IPS-NIHi7 (cell line): ENCODE measurements at regions not wholly inside any gene's neighbourhood (a gene's known extent, or its start where the extent isn't known, plus 50 kb on each side); places are given as distances from the start of the nearest gene placed in this dataset.
"Not testable (repeated sequence)": the region's sequence is repeated elsewhere in the genome, so short reads cannot be mapped to it uniquely, and the experiment has no call there.

ENCODE experiments used
- DNase-seq: peaks from one replicate; pipeline ENCODE4 v3.0.0; 2012; ENCODE audit warnings: mixed read lengths; ENCODE audit errors: extremely low spot score

DNA sequence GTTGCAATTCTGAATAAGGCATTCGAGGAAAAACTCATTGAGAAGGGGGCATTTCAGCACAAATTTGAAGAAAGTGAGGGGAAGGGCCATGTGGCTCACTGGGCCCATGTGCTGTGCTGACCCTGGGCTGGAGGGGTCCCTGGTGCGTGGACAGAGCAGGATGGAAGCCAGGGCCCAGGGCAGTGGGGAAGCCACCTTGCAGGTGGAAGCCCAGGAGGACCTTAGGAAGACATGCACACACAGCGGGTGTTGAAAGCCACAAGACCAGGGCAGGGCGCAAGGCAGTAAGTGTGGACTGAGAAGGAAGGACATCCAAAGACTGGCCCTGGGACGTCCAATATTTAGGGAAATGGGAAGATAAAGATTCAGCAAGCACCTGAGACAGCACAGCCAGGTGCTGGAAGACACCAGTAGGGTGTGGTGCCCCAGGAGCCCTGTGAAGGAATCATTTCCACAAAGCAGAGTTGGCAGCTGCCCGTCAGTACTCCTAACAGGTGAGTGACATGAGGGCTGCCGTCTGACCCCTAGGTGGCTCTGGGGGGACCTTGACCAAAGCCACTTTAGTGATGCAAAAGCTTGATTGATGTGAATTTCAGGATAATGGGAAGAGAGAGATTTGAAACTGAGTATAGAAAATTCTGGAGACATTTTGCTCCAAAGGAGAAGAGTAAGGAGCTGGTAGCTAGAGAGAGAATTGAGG is 254.4 kb upstream of the EXOC2 start:
- no peak for DNase-seq

DNA sequence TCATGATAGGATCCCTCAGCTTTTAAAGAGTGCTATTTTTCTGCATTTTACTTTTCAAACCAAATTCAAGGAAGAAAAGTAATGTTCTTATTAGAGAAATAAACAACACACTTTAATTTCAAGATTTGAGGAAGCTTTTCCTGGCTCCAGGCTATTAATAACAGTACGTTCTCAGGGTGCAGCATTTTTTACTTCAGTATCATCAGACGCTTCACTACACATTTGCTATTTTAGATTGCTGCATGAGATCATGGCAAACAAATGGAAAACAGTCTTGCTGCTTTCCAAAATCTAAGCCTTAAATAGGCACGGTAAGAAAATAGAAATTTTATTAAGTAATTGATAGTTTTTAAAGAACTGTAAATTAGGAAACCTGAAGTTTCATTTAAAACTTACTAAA is 253.6 kb upstream of the EXOC2 start:
- no peak for DNase-seq

DNA sequence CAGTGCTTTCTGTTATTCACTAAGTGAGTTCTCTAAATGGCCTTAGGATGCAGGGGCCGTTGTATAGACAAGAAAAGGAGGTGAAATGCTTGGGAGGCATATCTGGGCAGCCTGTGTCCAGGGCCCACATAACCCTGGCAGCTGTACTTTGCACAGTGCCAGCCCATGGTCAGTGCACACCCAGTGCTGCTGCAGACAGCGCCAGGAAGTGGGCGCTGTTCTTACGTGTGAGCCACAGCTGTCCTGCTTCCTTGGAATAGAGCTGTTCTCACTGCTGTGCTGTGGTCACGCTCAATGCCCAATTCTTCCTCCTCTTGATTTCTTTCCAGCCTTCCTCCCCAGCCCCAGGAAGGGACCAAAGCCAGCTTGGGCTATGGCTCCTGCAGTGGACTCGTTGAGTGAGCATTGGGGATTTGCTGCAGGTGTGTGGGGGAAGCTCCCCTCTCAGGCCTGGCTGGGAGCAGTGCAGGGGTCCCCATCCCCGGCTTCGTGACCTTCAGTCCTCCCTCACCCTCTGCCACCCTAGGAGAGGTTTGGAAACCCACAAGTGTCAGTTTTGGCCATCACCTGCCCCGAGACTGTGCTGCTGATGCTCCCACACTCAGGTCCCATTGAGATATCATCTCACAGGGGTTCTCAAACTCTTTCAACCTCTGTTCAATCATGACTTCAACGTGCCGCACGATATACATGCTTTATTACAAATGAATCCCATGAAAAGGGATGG is 246.8 kb upstream of the EXOC2 start:
- no peak for DNase-seq

DNA sequence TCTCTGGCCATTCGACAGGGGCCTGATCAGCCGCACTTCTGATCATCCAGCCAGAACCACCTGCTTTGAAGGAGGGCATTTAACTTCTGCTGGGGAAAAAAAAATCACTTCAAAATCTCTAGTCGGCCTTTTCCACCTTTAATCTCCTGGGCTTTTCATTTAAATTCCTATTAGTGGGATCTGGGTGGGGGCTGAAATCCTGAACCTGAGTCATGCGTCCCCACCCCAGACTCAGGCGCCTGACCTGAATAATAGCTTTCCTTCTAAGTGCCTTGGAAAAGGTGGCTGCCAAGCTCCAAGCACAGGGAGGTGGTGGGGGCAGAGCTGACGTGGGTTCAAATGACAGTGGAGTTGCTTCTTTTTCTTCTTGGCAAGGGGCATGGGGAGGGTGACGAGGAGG is 246.0 kb upstream of the EXOC2 start:
- no peak for DNase-seq

DNA sequence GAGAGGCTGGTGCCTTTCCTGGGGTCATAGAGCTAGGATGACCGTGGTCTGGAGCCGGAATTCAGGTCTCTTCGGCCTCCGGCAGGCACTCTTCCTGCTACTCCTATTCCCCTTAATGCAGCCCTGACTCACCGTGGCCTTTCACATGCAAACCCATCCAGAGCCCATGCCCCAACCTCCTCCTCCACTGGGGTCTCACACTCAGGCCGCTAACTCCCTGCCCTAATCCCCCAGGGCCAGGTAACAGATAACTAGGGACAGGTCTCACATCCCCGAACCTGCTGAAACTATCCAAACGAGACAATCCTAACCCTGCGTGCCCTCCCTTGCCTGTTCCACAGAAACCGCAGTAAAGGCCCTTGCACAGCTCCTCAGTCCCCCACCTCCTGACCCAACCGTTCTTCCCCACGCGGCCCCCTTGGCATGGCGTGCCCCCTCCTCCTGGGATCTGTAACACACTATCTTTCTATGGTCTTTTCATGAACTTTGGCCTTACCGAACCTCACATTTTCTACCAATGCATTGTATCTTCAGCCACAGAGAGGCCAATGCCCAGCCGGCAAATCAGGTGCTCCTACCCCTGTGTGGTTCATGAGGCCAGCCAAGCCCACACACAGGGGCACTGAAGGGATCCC is 245.4 kb upstream of the EXOC2 start:
- DNase-seq = peak; percentile 65

DNA sequence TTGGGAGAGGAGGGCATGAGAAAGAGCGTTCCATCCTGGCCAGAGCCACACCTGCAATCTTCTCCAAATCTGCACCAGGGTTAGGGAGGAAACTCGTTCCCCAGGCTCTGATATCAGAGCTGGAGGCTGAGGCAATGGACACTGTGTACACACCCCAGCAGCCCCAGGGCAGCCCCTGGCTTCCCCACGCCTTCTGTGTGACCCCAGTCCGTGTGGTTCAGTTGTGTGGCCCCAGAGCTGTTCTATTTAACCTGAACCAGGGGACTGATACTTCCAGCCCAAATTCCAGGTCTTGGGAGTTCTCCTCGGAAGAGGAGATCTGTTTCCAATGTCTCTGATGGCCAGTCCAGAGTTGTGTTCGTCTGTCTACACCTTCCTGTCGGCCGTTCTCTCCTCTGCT is 242.6 kb upstream of the EXOC2 start:
- no peak for DNase-seq

DNA sequence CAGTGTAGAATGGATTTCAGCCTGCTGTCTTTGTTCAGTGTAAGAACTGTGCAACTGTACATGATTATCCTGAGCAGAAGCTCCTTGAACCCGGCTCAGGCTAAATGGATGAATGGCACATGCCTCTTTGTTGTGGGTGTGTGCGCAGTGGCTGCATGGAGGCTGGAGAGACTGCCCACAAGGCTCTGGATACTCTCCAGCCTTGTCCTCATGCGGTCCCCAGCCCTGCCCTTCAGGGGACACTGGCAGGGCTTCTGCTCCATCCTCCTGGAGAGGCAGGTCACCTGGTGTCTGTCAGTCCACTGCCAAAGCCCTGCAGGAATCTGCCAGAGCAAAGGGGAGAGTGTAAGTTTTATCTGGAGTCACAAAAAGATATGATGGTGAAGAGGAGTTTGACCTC is 241.7 kb upstream of the EXOC2 start:
- DNase-seq = no peak

DNA sequence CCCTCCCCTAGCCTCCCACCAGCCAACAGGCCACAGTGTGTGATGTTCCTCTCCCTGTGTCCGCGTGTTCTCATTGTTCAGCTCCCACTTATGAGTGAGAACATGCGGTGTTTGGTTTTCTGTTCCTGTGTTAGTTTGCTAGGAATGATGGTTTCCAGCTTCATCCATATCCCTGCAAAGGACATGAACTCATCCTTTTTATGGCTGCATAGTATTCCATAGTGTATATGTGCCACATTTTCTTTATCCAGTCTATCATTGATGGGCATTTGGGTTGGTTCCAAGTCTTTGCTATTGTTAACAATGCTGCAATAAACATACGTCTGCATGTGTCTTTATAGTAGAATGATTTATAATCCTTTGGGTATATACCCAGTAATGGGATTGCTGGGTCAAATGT is 239.0 kb upstream of the EXOC2 start:
- not testable (repeated sequence) for DNase-seq

DNA sequence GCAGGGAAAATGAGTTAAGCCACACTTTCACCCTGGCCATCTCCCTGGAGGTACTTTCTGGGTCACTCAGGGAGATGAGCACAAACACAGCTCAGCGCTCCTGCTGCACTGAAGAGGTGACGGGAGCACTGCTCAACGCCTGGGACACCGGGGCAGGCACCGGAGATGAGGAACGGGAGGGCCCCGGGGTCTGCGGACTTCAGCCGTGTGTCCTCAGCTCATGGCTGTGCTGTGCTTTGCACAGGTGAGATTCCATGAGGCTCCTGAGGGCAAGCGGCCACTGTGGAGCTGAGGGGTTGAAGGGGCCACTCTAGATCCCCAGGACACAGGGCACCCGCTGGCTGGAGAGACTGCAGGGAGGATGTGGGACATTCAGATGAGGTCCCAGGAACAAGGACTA is 234.2 kb upstream of the EXOC2 start:
- no peak for DNase-seq

DNA sequence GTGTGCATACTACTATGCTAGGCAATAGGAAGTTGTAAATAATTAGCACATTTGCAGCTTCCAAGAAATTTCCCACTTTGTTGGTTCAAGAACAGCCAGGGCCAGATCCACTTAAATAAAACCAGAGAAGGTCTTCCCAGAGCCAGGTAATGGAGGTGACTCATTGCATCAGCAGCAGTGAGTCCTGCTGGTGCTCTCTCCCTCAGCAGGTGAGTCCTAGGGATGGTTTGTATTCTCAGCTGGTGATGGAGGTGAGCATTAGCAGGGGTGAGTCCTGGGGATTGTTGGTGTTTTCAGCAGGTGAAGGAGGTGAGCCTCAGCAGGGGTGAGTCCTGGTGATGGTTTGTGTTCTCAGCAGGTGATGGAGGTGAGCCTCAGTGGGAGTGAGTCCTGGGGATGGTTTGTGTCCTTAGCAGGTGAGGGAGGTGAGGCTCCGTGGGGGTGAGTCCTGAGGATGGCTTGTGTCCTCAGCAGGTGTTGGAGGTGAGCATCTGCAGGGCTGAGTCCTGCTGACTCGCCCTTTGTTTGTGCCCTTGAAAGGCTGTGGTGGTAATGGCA is 232.8 kb upstream of the EXOC2 start:
- no peak for DNase-seq

DNA sequence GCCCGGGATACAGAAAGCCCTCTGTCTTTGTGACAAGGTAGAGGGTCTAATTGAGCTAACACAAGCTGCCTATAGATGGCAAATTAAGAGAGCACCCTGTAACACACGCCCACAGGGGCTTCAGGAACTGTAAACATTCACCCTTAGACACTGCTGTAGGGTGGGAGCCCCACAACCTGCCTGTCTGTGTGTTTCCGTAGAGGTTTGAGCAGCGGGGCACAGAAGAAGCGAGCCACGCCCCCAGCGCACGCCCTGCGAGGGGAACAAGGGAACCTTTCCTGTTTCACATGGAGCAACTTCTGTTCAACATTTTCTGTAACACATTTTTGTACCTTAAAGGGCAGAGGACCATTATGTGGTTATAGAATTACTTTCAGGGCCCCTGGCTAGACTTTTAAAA is 231.7 kb upstream of the EXOC2 start:
- no peak for DNase-seq

DNA sequence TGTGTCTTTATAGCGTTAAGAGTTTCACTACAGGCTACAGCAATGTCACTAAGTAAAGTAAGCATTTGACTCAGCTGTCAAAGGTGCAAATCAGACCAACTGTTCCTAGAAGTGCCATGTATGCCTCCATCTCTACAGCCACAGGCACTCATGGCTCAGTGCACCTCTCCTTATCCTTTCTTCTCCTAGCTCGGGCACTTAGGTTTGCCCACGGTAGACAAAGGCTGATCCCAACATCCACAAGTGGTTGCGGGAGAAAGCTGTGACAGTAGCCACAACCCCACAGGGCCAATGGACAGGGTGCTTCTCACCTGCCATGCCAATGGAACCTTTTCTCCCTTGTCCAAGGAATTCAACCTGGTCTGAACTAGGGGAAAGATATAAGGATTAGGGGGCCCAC is 228.5 kb upstream of the EXOC2 start:
- DNase-seq = no peak

DNA sequence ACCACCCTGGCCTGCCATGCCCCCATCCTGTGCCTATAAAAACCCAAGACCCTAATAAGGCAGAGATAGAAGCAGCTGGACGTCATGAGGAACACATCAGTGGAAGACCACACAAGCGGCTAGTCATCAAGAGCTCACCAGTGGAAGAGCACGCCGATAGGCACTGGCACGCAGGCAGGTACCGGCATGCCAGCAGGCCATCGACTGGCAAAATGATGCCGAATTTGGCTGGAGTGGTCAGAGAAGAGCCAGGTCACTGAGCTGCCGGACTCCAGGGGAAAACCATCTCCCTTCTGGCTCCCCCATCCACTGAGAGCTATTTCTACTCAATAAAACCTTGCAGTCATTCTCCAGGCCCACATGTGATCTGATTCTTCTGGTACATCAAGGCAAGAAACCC is 227.6 kb upstream of the EXOC2 start:
- no peak for DNase-seq

DNA sequence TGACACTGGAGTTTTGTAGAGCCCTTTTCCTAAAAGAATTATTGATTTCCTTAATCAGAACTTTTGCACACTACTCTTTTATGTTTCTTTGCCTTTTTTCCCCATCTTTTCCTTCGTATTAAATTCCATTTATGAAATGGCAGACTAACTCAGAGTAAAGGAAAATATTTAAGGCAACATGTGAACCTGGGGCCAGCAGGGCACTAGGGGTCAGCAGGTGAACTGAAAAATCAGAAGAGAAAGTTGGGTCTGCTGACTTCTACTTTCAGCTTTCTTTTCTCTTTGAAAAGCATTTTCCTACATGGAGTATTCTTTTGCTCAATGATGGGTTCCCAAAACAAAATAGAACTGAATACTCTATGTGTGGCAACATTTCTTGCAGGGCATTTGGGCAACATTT is 226.6 kb upstream of the EXOC2 start:
- DNase-seq = no peak

DNA sequence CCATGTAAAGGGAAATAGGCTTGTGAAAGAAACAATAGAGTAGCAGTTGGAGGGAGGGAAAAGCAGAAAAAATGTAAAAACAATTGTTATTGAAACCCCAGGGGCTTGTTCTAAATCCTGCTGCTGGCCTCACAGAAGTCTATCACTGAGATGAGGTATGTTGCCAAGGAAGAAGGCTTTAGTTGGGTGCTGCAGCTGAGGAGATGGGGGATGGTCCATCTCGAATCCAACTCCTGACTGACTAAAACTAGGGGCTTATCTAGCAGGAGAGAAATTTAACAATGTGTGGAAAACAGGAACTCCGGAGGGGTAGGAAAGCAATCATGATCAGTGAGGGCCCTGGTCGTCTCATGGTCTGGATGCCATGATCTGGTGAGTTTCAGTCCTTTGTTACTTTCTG is 225.0 kb upstream of the EXOC2 start:
- DNase-seq = no peak

DNA sequence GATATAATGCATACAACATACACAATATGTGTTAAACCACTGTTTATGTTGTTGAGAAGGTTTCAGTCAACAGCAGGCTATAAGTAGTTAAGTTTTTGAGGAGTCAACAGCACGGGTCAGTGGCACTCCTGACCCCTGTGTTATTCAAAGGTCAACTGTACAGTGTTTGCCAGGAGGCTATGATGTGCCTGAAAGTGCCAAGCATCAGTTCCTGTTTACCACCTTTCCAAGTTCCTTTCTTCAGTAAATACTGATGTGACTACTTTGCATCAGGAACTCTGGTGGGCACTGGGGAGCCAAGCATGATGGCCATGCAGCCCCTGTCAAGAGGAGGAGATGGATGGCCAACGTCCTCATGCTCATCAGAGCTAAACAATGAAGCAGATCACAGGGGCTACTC is 224.4 kb upstream of the EXOC2 start:
- no peak for DNase-seq

DNA sequence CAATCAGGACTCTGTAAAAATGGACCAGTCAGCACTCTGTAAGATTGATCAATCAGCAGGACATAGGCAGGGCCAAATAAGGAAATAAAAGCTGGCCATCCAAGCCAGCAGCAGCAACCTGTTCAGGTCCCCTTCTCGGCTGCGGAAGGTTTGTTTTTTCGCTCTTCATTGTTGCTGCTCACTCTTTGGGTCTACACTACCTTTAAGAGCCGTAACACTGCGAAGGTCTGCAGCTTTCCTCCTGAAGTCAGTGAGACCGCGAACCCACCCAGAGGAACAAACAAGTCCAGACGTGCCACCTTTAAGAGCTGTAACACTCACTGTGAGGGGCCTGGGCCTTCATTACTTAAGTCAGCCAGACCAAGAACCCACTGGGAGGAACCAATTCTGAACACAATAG is 223.2 kb upstream of the EXOC2 start:
- no peak for DNase-seq

DNA sequence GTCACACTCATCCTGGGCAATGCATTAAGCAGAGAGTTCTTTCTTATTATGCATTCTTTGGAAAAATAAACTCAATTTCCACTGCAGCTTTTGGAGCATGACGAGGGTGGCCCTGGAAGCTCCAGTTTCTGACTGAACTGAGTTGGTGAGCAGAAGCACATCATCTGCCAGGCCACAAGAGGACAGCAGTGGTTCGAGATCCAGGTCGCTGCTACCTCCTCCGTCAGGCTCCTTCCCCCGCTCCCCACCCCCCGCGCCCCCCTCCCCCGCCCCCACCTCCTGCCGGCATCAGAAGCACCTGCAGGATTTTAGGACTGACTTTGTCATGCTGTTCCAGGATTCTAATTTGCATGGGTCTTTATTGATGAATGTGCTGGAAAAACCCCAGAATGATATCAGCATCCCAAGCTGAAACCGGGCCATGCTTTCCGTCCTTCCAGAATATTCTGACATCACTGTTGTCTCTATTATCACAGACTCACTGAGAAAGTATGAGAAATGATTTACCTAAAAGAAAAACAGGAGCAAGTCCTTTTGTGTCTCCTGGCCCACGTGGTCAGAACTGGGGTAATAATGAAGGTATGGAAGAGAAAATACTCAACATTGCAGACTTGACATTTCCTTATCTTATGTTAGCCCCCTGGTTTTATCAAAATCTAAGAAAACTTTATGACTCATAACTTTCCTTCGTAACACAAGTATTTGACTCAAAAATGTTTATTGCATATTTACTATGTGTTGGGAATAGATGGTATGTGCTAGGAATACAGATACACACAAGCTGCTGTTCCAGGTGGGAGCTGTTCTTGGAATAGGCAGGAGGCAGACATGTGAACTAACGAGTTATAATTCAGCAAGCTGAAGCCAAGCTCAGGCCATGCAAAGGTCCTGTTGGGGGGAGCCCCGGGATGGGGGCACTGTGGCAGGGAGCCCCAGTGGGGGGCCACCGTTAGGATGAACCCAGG is 220.2 kb upstream of the EXOC2 start:
- peak; percentile 86 for DNase-seq

DNA sequence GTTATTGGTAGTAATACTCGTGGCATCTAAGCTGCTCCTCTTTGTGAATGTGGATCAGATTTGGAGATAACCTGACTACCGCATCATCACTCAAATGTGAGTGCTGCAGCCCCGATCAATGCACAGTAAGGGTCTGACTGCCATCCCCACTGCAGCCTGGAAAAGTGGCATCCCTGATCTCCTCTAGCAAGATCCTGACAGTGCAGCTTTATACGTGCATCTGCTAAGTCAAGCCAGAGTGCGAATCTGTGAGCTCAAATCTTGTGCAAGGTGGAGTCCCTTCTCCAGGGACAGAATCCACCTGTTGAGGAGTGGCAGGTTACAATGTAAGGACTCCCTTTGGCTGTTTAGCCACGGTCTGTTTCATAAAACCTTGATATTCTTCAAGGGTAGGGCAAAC is 215.0 kb upstream of the EXOC2 start:
- DNase-seq = no peak

DNA sequence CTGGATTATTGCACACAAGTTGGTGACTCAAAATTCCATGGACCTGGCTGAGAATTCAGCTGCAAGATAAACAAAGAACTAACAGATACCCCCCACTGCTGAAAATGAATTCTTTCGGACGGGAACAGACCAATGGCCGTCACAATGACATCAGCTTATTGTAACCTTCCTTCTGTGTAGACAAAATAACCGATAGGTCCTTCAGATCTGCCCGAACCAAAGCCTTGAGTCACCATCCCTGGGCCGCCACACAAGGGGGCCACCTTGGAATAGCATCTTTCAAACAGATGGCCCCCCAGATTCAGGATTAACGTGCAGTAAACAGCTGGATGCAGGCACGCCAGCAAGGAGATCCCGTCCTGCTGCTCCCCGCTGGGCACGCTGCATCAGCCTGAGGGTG is 214.0 kb upstream of the EXOC2 start:
- DNase-seq = no peak

DNA sequence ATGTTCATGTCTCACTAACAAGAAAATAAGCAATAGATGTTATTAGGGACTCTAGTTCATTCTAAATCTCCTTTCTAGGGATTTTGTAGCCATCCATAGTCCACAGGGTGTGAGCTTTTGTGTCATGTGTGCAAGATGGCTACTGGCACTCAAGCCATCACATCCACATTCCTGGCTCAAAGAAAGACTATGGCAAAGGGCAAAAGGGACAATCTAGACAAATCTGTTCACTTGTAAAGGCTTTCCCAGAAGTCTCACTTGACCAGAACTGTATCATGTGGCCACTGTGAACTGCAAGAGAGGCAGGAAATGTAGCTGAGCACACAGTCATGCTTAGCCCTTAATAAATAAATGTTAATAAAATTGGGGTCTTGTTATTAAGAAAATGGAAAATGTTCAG is 212.6 kb upstream of the EXOC2 start:
- no peak for DNase-seq

DNA sequence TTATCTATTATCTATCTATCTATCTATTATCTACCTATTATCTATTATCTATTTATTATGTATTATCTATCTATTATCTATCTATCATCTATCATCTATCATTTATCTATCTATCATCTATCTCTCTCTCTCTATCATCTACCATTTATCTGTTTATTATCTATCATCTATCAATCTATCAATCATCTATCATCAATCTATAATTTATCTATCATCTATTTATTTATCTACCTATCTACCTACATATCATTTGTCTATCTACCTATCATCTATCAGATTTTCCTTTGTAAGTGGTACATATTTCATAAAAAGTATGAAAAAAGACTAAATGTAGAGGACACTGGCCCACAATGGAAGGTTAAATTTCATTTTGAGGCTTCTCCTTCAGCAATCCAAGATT is 212.1 kb upstream of the EXOC2 start:
- DNase-seq = no peak
